GM18873 (cell line): ENCODE measurements at regions not wholly inside any gene's neighbourhood (a gene's known extent, or its start where the extent isn't known, plus 50 kb on each side); places are given as distances from the start of the nearest gene placed in this dataset.

Experiments used
- ATAC-seq: cut with Tn5 transposase; IDR thresholded peaks from one replicate; pipeline ENCODE4 v1.9.1; 2021; ENCODE audit warnings: mild to moderate bottlenecking, moderate library complexity, moderate number of reproducible peaks; ENCODE audit not compliant: unreplicated experiment, low FRiP score

GRCh38 chr2:129229196-129229595 is 750.3 kb upstream of the RAB6C start:
- ATAC-seq, result no peak

- ATAC-seq, result no peak
Measured at GRCh38 chr2:129229830-129230441, 749.5 kb upstream of the RAB6C start.

- no peak for ATAC-seq
Measured at GRCh38 chr2:129231924-129232323, 747.5 kb upstream of the RAB6C start.

- ATAC-seq, result no peak
Measured at GRCh38 chr2:129233166-129233565, 746.3 kb upstream of the RAB6C start.

- ATAC-seq, result no peak
Measured at GRCh38 chr2:129233751-129234406, 745.6 kb upstream of the RAB6C start.

- ATAC-seq, result no peak
Measured at GRCh38 chr2:129236601-129237000, 742.9 kb upstream of the RAB6C start.

- no peak for ATAC-seq
Measured at GRCh38 chr2:129237966-129238725, 741.3 kb upstream of the RAB6C start.

- no peak for ATAC-seq
Measured at GRCh38 chr2:129239141-129239540, 740.3 kb upstream of the RAB6C start.

- no peak for ATAC-seq
Measured at GRCh38 chr2:129240061-129240460, 739.4 kb upstream of the RAB6C start.

GRCh38 chr2:129242269-129242668 is 737.2 kb upstream of the RAB6C start:
- no peak for ATAC-seq

- ATAC-seq, result no peak
Measured at GRCh38 chr2:129247751-129248150, 731.7 kb upstream of the RAB6C start.

GRCh38 chr2:129248198-129248597 is 731.3 kb upstream of the RAB6C start:
- ATAC-seq, result no peak

GRCh38 chr2:129252781-129253460 is 726.5 kb upstream of the RAB6C start:
- ATAC-seq, result no peak

GRCh38 chr2:129253461-129253812 is 726.0 kb upstream of the RAB6C start:
- ATAC-seq, result no peak

GRCh38 chr2:129254718-129255117 is 724.7 kb upstream of the RAB6C start:
- ATAC-seq, result no peak

GRCh38 chr2:129255610-129256313 is 723.7 kb upstream of the RAB6C start:
- no peak for ATAC-seq

- no peak for ATAC-seq
Measured at GRCh38 chr2:129256642-129257041, 722.8 kb upstream of the RAB6C start.

- no peak for ATAC-seq
Measured at GRCh38 chr2:129262934-129263333, 716.5 kb upstream of the RAB6C start.

GRCh38 chr2:129263939-129264338 is 715.5 kb upstream of the RAB6C start:
- no peak for ATAC-seq

GRCh38 chr2:129267559-129267958 is 711.9 kb upstream of the RAB6C start:
- ATAC-seq, result no peak
